Smooth muscle cell (in vitro differentiated cells): ENCODE measurements at regions not wholly inside any gene's neighbourhood (a gene's known extent, or its start where the extent isn't known, plus 50 kb on each side); places are given as distances from the start of the nearest gene placed in this dataset.

Source experiments
- DNase-seq: peaks from one replicate; lab custom pipeline; 2025; ENCODE audit not compliant: unreplicated experiment; lab: John Stamatoyannopoulos, UW
- H2AFZ ChIP-seq: fragments of 200-600 bp; sonication (generic); 2 replicates; pipeline ENCODE4 v1.6.0; 2016; ENCODE audit warnings: antibody characterized with exemption, low read depth, mild to moderate bottlenecking
- H3F3A ChIP-seq: fragments of 200-600 bp; sonication (generic); 2 replicates; pipeline ENCODE4 v1.6.0; 2017; ENCODE audit warnings: antibody characterized with exemption, low read depth
- H3K27ac ChIP-seq: fragments of 200-600 bp; sonication (generic); 2 replicates; pipeline ENCODE4 v1.5.1; 2016; ENCODE audit warnings: low read depth, mild to moderate bottlenecking
- H3K27me3 ChIP-seq: fragments of 200-600 bp; sonication (generic); 2 replicates; pipeline ENCODE4 v1.6.1; 2016; ENCODE audit warnings: low read depth, mild to moderate bottlenecking
- H3K36me3 ChIP-seq: fragments of 200-600 bp; sonication (generic); 2 replicates; pipeline ENCODE4 v1.5.1; 2016; ENCODE audit warnings: low read depth
- H3K4me1 ChIP-seq: fragments of 200-600 bp; sonication (generic); 2 replicates; pipeline ENCODE4 v1.5.1; 2016; ENCODE audit warnings: low read depth
- H3K4me2 ChIP-seq: fragments of 200-600 bp; sonication (generic); 2 replicates; pipeline ENCODE4 v1.6.0; 2016; ENCODE audit warnings: mild to moderate bottlenecking
- H3K4me3 ChIP-seq: fragments of 200-600 bp; sonication (generic); 2 replicates; pipeline ENCODE4 v1.5.1; 2016; ENCODE audit warnings: mild to moderate bottlenecking
- H3K79me2 ChIP-seq: fragments of 200-600 bp; sonication (generic); 2 replicates; pipeline ENCODE4 v1.6.0; 2016; ENCODE audit warnings: low read depth, mild to moderate bottlenecking
- H3K9ac ChIP-seq: fragments of 200-600 bp; sonication (generic); 2 replicates; pipeline ENCODE4 v1.6.0; 2016; ENCODE audit warnings: low read depth
- H3K9me3 ChIP-seq: fragments of 200-600 bp; sonication (generic); replicated peaks from 2 replicates; pipeline ENCODE4 v1.5.1; 2016; ENCODE audit warnings: low read depth
- H4K20me1 ChIP-seq: fragments of 200-600 bp; sonication (generic); 2 replicates; pipeline ENCODE4 v1.6.0; 2016; ENCODE audit warnings: low read depth
- WGBS: methylation state at CpG from one replicate; pipeline ENCODE4 v1.1.7; 2016; ENCODE audit warnings: low lambda C conversion rate; 5-methylcytosine and 5-hydroxymethylcytosine counted together
- TF ChIP-seq, protein P1 (sequence below): fragments of 200-600 bp; sonication (generic); IDR thresholded peaks from 2 replicates; pipeline ENCODE4 v1.5.1; 2017; ENCODE audit warnings: borderline replicate concordance, mild to moderate bottlenecking, antibody characterized with exemption; ENCODE audit not compliant: insufficient read depth, poor library complexity, severe bottlenecking

DNA sequence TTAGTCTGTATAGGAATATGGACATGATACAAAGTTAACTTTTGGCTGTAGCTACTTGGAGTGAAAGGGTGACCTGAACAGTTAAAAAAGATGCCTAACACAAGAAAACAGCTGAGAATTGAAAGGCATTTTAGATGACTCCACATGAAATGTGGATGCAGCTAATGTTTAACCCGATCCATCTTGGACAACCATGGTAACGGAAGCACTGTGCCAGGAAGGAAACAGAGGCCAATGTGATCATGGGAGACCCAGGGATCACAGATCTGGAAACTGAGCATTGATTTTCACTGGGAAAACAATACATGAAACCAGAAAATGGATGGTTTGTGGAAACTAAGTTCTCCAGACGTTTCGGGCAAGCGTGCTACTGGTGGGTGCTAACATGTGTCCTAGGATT is 669.1 kb downstream of the GALR1 start:
- Histone ChIP-seq H3K4me3 (no peak overlapping the region), H4K20me1 (no peaks in the 10 kb centered on the region), H3K9me3 (no peaks in the 10 kb centered on the region), H3K27me3 (no peaks in the 10 kb centered on the region), H3K27ac (no peak overlapping the region), H3K9ac (no peak overlapping the region), H3K79me2 (no peaks in the 10 kb centered on the region), H3F3A (no peaks in the 10 kb centered on the region), H3K36me3 (no peaks in the 10 kb centered on the region), H2AFZ (no peak overlapping the region), H3K4me1 (no peaks in the 10 kb centered on the region), H3K4me2 (no peak overlapping the region)
- DNase-seq: no peak
- 96% methylated on average over 5 of the region's 5 CpGs for WGBS
- TF ChIP-seq, protein P1, sequence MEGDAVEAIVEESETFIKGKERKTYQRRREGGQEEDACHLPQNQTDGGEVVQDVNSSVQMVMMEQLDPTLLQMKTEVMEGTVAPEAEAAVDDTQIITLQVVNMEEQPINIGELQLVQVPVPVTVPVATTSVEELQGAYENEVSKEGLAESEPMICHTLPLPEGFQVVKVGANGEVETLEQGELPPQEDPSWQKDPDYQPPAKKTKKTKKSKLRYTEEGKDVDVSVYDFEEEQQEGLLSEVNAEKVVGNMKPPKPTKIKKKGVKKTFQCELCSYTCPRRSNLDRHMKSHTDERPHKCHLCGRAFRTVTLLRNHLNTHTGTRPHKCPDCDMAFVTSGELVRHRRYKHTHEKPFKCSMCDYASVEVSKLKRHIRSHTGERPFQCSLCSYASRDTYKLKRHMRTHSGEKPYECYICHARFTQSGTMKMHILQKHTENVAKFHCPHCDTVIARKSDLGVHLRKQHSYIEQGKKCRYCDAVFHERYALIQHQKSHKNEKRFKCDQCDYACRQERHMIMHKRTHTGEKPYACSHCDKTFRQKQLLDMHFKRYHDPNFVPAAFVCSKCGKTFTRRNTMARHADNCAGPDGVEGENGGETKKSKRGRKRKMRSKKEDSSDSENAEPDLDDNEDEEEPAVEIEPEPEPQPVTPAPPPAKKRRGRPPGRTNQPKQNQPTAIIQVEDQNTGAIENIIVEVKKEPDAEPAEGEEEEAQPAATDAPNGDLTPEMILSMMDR: no peak

DNA sequence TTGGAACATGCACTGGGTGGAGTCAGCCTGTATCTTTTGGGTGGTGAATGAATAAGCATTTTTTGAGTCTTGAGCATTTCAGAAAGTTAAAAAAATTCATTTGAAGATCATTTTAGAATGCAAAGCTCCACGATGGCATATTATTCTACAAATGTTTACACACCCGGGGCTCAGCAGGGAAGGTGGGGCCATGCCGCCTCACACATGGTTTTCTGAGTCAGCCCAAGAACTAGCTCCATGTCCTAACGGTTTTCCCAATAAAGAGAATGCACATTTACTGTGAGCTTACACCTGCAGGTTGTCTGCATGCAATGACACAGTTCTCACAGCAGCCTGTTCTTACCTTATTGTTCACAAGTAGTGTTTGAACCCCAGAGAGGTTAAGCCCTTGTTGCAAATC is 670.3 kb downstream of the GALR1 start:
- Histone ChIP-seq H3K79me2 (no peaks in the 10 kb centered on the region), H3K27me3 (no peaks in the 10 kb centered on the region), H2AFZ (no peak overlapping the region), H3K9me3 (no peaks in the 10 kb centered on the region), H3K9ac (no peak overlapping the region), H3K4me2 (no peak overlapping the region), H3K4me1 (no peaks in the 10 kb centered on the region), H4K20me1 (no peaks in the 10 kb centered on the region), H3K36me3 (no peaks in the 10 kb centered on the region), H3K4me3 (no peak overlapping the region), H3K27ac (no peak overlapping the region), H3F3A (no peaks in the 10 kb centered on the region)
- no peak for DNase-seq
- WGBS: 79% methylated on average over 4 of the region's 4 CpGs
- TF ChIP-seq, protein P1: no peak

DNA sequence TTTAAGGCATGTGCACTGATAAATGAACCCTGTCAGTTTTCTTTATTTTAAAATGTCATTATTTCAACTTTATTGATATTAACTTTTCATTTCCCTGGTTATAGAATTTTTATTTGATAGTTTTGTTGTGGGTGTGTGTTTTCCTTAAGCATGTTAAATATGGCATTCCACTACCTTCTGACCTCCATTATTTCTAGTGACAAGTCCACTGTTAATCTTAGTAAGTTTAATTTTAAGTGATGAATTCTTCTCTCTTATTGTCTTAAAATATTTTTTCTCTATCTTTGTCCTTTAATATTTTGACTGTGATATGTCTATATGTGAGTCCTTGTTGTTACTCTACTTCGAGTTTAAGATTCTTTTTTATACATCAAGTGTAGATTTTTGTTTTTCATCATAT is 685.7 kb downstream of the GALR1 start:
- H4K20me1 ChIP-seq: no peaks in the 10 kb centered on the region
- no peak overlapping the region for H3K4me3 ChIP-seq
- H3K4me1 ChIP-seq: no peaks in the 10 kb centered on the region
- H3K79me2 ChIP-seq: no peaks in the 10 kb centered on the region
- TF ChIP-seq, protein P1: no peak
- no peaks in the 10 kb centered on the region for H3K36me3 ChIP-seq
- 82% methylated on average over 1 of the region's 1 CpG for WGBS
- H3K27ac ChIP-seq: no peak overlapping the region
- no peak overlapping the region for H3K4me2 ChIP-seq
- no peak for DNase-seq
- no peaks in the 10 kb centered on the region for H3K27me3 ChIP-seq
- no peaks in the 10 kb centered on the region for H3K9me3 ChIP-seq
- no peak overlapping the region for H2AFZ ChIP-seq
- H3F3A ChIP-seq: no peaks in the 10 kb centered on the region
- H3K9ac ChIP-seq: no peak overlapping the region

DNA sequence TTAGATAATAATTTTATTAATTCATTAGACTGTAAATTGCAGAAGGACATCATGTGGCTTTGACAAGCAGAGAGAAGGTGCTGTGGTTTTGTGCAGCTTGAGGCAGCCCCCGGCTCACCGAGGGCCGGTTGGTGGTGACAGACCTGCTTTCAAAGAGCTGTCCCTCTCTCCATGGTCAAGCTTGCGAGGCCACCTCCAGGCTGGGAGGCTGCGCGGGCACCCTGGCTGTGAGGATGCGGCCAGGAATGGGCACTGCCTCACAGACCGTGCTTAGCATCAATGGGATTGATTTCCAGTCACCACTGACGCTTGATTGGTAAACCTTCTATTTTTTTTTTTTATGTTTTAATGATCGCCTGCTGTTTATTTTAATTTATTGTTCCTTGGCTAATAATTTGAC is 690.9 kb downstream of the GALR1 start:
- H2AFZ ChIP-seq: no peak overlapping the region
- no peak overlapping the region for H3K9ac ChIP-seq
- H3K36me3 ChIP-seq: no peaks in the 10 kb centered on the region
- H3F3A ChIP-seq: no peaks in the 10 kb centered on the region
- no peak for DNase-seq
- no peaks in the 10 kb centered on the region for H3K79me2 ChIP-seq
- no peaks in the 10 kb centered on the region for H3K9me3 ChIP-seq
- TF ChIP-seq, protein P1: no peak
- no peaks in the 10 kb centered on the region for H3K4me1 ChIP-seq
- H3K27me3 ChIP-seq: no peaks in the 10 kb centered on the region
- H3K4me3 ChIP-seq: no peak overlapping the region
- H3K4me2 ChIP-seq: no peak overlapping the region
- no peak overlapping the region for H3K27ac ChIP-seq
- WGBS: 83% methylated on average over 10 of the region's 10 CpGs
- no peaks in the 10 kb centered on the region for H4K20me1 ChIP-seq
